ENCODE measurements at regions not wholly inside any gene's neighbourhood (a gene's known extent, or its start where the extent isn't known, plus 50 kb on each side); places are given as distances from the start of the nearest gene placed in this dataset.

GRCh38 chr2:57536535-57537231 is 509.9 kb upstream of the VRK2 start:
- TF ChIP-seq CTCF (IDR thresholded peaks at IDR 0.05; ENCODE audit: extremely low read depth in 1 of 2, insufficient read depth in 1 of 2, low read depth in 1 of 2, low read length in 2 of 2), result no peak
- TF ChIP-seq POLR2AphosphoS5 (IDR thresholded peaks at IDR 0.05; ENCODE audit: insufficient read depth, low read depth, low read length), result no peak
- no peak for TF ChIP-seq MYC (IDR thresholded peaks at IDR 0.05; ENCODE audit: low read depth, low read length)
- Histone ChIP-seq H3K9me3 (replicated peaks; ENCODE audit: control insufficient read depth, insufficient read depth, low read length) (no peaks in the 10 kb centered on the region), H3K27me3 (ENCODE audit: control insufficient read depth in 2 of 2, insufficient read depth in 2 of 2, low read length in 2 of 2) (no peaks in the 10 kb centered on the region), H3K79me2 (ENCODE audit: control insufficient read depth, insufficient read depth, low read length) (no peaks in the 10 kb centered on the region), H4K20me1 (replicated peaks; ENCODE audit: control insufficient read depth, extremely low read depth, insufficient read depth, low read length) (no peaks in the 10 kb centered on the region), H3K4me2 (ENCODE audit: insufficient read depth, low read length) (no peak overlapping the region), H2AFZ (ENCODE audit: low read depth, low read length) (no peak overlapping the region), H3K9ac (replicated peaks; ENCODE audit: extremely low read depth, insufficient read depth, low read length) (no peak overlapping the region), H3K9me1 (replicated peaks; ENCODE audit: control insufficient read depth, extremely low read depth, insufficient read depth, low read length) (no peaks in the 10 kb centered on the region), H3K4me3 (replicated peaks in 1 of 3; ENCODE audit: insufficient read depth in 1 of 3, low read depth in 1 of 3, low read length in 3 of 3) (no peak overlapping the region), H3K36me3 (ENCODE audit: control insufficient read depth in 2 of 2, extremely low read depth in 1 of 2, insufficient read depth in 2 of 2, low read length in 2 of 2) (no peaks in the 10 kb centered on the region), H3K4me1 (ENCODE audit: control insufficient read depth, extremely low read depth, insufficient read depth, low read length) (no peaks in the 10 kb centered on the region), H3K27ac (ENCODE audit: insufficient read depth, low read depth, low read length) (no peak overlapping the region)
- ChIA-PET CTCF (interaction anchor here (1.3 kb wide), 1 partner anchor 13 kb away, joined by 4 read pairs; no protein-coding TSS in a partner anchor), POLR2A (no interaction called here)
- FAIRE-seq (no peak), DNase-seq (ENCODE audit: low read depth, low spot score) (no peak)
- BruUV-seq (replicated peaks), result no TSS peak
- dilution Hi-C loops (cut with MboI; ENCODE audit: extremely low pct_ligation_motif_present, low sequenced_read_pairs) (no loop called here), intact Hi-C loops (cut with micrococcal nuclease) (no loop called here)

GRCh38 chr2:57539761-57540160 is 506.8 kb upstream of the VRK2 start:
- intact Hi-C loops (cut with micrococcal nuclease) (no loop called here), dilution Hi-C loops (cut with MboI; ENCODE audit: extremely low pct_ligation_motif_present, low sequenced_read_pairs) (no loop called here)
- BruUV-seq (replicated peaks), result no TSS peak
- ChIA-PET CTCF (no interaction called here), POLR2A (no interaction called here)
- Histone ChIP-seq H4K20me1 (replicated peaks; ENCODE audit: control insufficient read depth, extremely low read depth, insufficient read depth, low read length) (no peaks in the 10 kb centered on the region), H3K27me3 (ENCODE audit: control insufficient read depth in 2 of 2, insufficient read depth in 2 of 2, low read length in 2 of 2) (no peaks in the 10 kb centered on the region), H3K27ac (ENCODE audit: insufficient read depth, low read depth, low read length) (no peak overlapping the region), H3K4me2 (ENCODE audit: insufficient read depth, low read length) (no peak overlapping the region), H3K4me3 (replicated peaks in 1 of 3; ENCODE audit: insufficient read depth in 1 of 3, low read depth in 1 of 3, low read length in 3 of 3) (no peak overlapping the region), H3K9me1 (replicated peaks; ENCODE audit: control insufficient read depth, extremely low read depth, insufficient read depth, low read length) (no peaks in the 10 kb centered on the region), H3K36me3 (ENCODE audit: control insufficient read depth in 2 of 2, extremely low read depth in 1 of 2, insufficient read depth in 2 of 2, low read length in 2 of 2) (no peaks in the 10 kb centered on the region), H3K79me2 (ENCODE audit: control insufficient read depth, insufficient read depth, low read length) (no peaks in the 10 kb centered on the region), H2AFZ (ENCODE audit: low read depth, low read length) (no peak overlapping the region), H3K9me3 (replicated peaks; ENCODE audit: control insufficient read depth, insufficient read depth, low read length) (no peaks in the 10 kb centered on the region), H3K9ac (replicated peaks; ENCODE audit: extremely low read depth, insufficient read depth, low read length) (no peak overlapping the region), H3K4me1 (ENCODE audit: control insufficient read depth, extremely low read depth, insufficient read depth, low read length) (no peaks in the 10 kb centered on the region)
- FAIRE-seq (no peak), DNase-seq (ENCODE audit: low read depth, low spot score) (no peak)
- TF ChIP-seq POLR2A (IDR thresholded peaks at IDR 0.05; ENCODE audit: low read depth, low read length) (no peak), POLR2AphosphoS5 (IDR thresholded peaks at IDR 0.05; ENCODE audit: insufficient read depth, low read depth, low read length) (no peak), MYC (IDR thresholded peaks at IDR 0.05; ENCODE audit: low read depth, low read length) (no peak), MAX (IDR thresholded peaks at IDR 0.05; ENCODE audit: insufficient read depth, insufficient read length) (no peak), GATA2 (IDR thresholded peaks at IDR 0.05; ENCODE audit: insufficient read depth, insufficient read length, low read depth, low read length) (no peak), EZH2 (IDR thresholded peaks at IDR 0.05; ENCODE audit: borderline replicate concordance, low read depth, low read length, severe bottlenecking) (no peak), CTCF (IDR thresholded peaks at IDR 0.05; ENCODE audit: extremely low read depth in 1 of 2, insufficient read depth in 1 of 2, low read depth in 1 of 2, low read length in 2 of 2) (no peak), FOS (IDR thresholded peaks at IDR 0.05; ENCODE audit: borderline replicate concordance, insufficient read depth, low read length) (no peak), JUN (IDR thresholded peaks at IDR 0.05; ENCODE audit: borderline replicate concordance, insufficient read depth, insufficient read length, low read depth) (no peak)

Data from endothelial cell of umbilical vein (primary cell).